K562 (cell line): ENCODE measurements at regions not wholly inside any gene's neighbourhood (a gene's known extent, or its start where the extent isn't known, plus 50 kb on each side); places are given as distances from the start of the nearest gene placed in this dataset.

Source experiments
- ATAC-seq: fragments of 200-7000 bp; cut with Tn5 transposase; 3 replicates; pipeline ENCODE4 v1.9.1; 2020; ENCODE audit warnings: moderate library complexity
- BruUV-seq: library from RNA; stranded (reverse); fragments of 400-500 nt; replicated peaks from 2 replicates; lab custom pipeline; 2021; lab: Mats Ljungman, UMichigan
- CTCF ChIA-PET: fragments of 300-600 bp; formaldehyde crosslinking; extraction: SDS; loops from one replicate; lab custom pipeline; 2021; ENCODE audit warnings: low intra/inter-chr PET ratio; lab: Yijun Ruan, JAX
- POLR2A ChIA-PET: fragments of 300-600, 350-650 bp; sonication (Branson Sonifier 250); formaldehyde crosslinking; extraction: SDS; loops from one replicate; lab custom pipeline; 2021; ENCODE audit warnings: antibody characterized with exemption, inconsistent platforms; lab: Yijun Ruan, JAX
- DNase-seq, 4 experiments: peaks; one replicate each; pipeline versions ENCODE4 v3.0.0 to v3.0.0-alpha.2; 2011 to 2018; ENCODE audit warnings: low spot score in 3 of 4, mixed read lengths in 3 of 4; ENCODE audit errors: extremely low read depth in 1 of 4
- FAIRE-seq: peaks from 2 replicates; lab custom pipeline; 2011; peaks lifted over from hg19 to GRCh38; lab: Jason Lieb, UNC
- H2AFZ ChIP-seq: 2 replicates; pipeline ENCODE4 v1.6.0; 2011; ENCODE audit warnings: low read depth, low read length, control low read depth, inconsistent platforms
- H3K27ac ChIP-seq: fragments of 200-600 bp; 3 replicates; pipeline ENCODE4 v1.8.0; 2011; ENCODE audit warnings: low read depth, mild to moderate bottlenecking, control low read depth, inconsistent platforms, low read length, moderate library complexity, mixed read lengths; ENCODE audit errors: extremely low read depth
- H3K27me3 ChIP-seq, 2 experiments: fragments of 300-600 bp in 1 of 2; 2 replicates in 1 of 2; 3 replicates in 1 of 2; pipeline versions ENCODE4 v1.6.0 to v1.8.0; 2011; ENCODE audit warnings: inconsistent platforms in 2 of 2, low read length in 2 of 2, mild to moderate bottlenecking in 1 of 2, mixed read lengths in 1 of 2, moderate library complexity in 1 of 2; ENCODE audit not compliant: control insufficient read depth in 2 of 2, insufficient read depth in 2 of 2
- H3K36me3 ChIP-seq: fragments of 300-600 bp; 3 replicates; pipeline ENCODE4 v1.8.0; 2011; ENCODE audit warnings: mild to moderate bottlenecking, low read length, inconsistent platforms; ENCODE audit not compliant: control insufficient read depth, insufficient read depth
- H3K4me1 ChIP-seq, 2 experiments: fragments of 200-600 bp in 1 of 2; replicated peaks in 1 of 2; 2 replicates in 1 of 2; 3 replicates in 1 of 2; pipeline versions ENCODE4 v1.5.1 to v1.8.0; 2011; ENCODE audit warnings: inconsistent platforms in 2 of 2, low read length in 2 of 2, mild to moderate bottlenecking in 1 of 2, mixed read lengths in 1 of 2, moderate library complexity in 1 of 2; ENCODE audit not compliant: control insufficient read depth in 2 of 2, insufficient read depth in 2 of 2
- H3K4me2 ChIP-seq: 2 replicates; pipeline ENCODE4 v1.6.1; 2011; ENCODE audit warnings: low read length, control low read depth, inconsistent platforms, mixed read lengths; ENCODE audit not compliant: insufficient read depth
- H3K4me3 ChIP-seq: fragments of 200-600 bp; sonication (generic), shearing (Covaris generic); 2 replicates; pipeline ENCODE4 v1.5.1; 2016; ENCODE audit warnings: control low read depth, inconsistent platforms
- H3K79me2 ChIP-seq: fragments of 200-600 bp; 3 replicates; pipeline ENCODE4 v1.8.0; 2011; ENCODE audit warnings: low read length, inconsistent platforms; ENCODE audit not compliant: control insufficient read depth, insufficient read depth
- H3K9ac ChIP-seq, 2 experiments: 2 replicates each; pipeline versions ENCODE4 v1.6.0 to v1.6.1; 2011; ENCODE audit warnings: low read depth in 2 of 2, low read length in 2 of 2, control low read depth in 1 of 2, inconsistent platforms in 1 of 2, mild to moderate bottlenecking in 1 of 2, mixed read lengths in 1 of 2; ENCODE audit not compliant: insufficient read depth in 1 of 2
- H3K9me1 ChIP-seq: one replicate; pipeline ENCODE4 v1.6.0; 2011; ENCODE audit warnings: inconsistent platforms, mild to moderate bottlenecking, low read length, moderate library complexity; ENCODE audit not compliant: control insufficient read depth, insufficient read depth
- H3K9me3 ChIP-seq: replicated peaks from 2 replicates; pipeline ENCODE4 v1.5.1; 2011; ENCODE audit warnings: low read depth, low read length, inconsistent platforms; ENCODE audit not compliant: control insufficient read depth, insufficient read depth
- H4K20me1 ChIP-seq: replicated peaks from 2 replicates; pipeline ENCODE4 v1.6.1; 2011; ENCODE audit warnings: low read length, inconsistent platforms, mixed read lengths; ENCODE audit not compliant: control insufficient read depth, insufficient read depth
- ATF6 ChIP-seq: sonication (generic); formaldehyde crosslinking; IDR thresholded peaks from 2 replicates; pipeline ENCODE4 v1.4.0; 2020; ENCODE audit warnings: mild to moderate bottlenecking, missing genetic modification reagents
- BACH1 ChIP-seq: fragments of 200-800 bp; sonication (Bioruptor generic); IDR thresholded peaks from 2 replicates; pipeline ENCODE4 v1.6.1; 2016; ENCODE audit warnings: missing genetic modification characterization, missing compliant biosample characterization
- MBD1 ChIP-seq: fragments of 250-450 bp; sonication (Bioruptor Pico); IDR thresholded peaks from 2 replicates; pipeline ENCODE4 v1.8.0; 2022; ENCODE audit warnings: inconsistent platforms
- MCM5 ChIP-seq: fragments of 450-650 bp; IDR thresholded peaks from 2 replicates; pipeline ENCODE4 v1.6.1; 2016; ENCODE audit warnings: low read depth
- NELFE ChIP-seq: IDR thresholded peaks from 2 replicates; pipeline ENCODE4 v1.6.1; 2011; ENCODE audit warnings: mild to moderate bottlenecking; ENCODE audit not compliant: insufficient read depth, insufficient read length
- SPI1 ChIP-seq: IDR thresholded peaks from 2 replicates; pipeline ENCODE4 v1.6.1; 2011; ENCODE audit warnings: low read depth, low read length, control low read depth, borderline replicate concordance
- ZNF778 ChIP-seq: fragments of 450-650 bp; formaldehyde crosslinking; IDR thresholded peaks from 2 replicates; pipeline ENCODE4 v1.4.0; 2020; ENCODE audit warnings: mild to moderate bottlenecking, moderate library complexity
- WGBS: fragments of 100-300 bp; shearing (Covaris generic); methylation state at CpG from one replicate; pipeline ENCODE4 v1.1.6; 2016; ENCODE audit warnings: low coverage, mixed read lengths; ENCODE audit not compliant: insufficient coverage; ENCODE audit errors: missing lambda C conversion rate; 5-methylcytosine and 5-hydroxymethylcytosine counted together
- in situ Hi-C: fragments of 300-500 bp; cut with MboI; formaldehyde crosslinking; loops from 4 replicates; pipeline ENCODE4 v1.15.0; 2018; ENCODE audit warnings: inconsistent platforms, mixed read lengths
- intact Hi-C: fragments of 100-400 bp; cut with micrococcal nuclease; formaldehyde crosslinking; loops from 2 replicates; pipeline ENCODE4 v1.14.2; 2022

GRCh38 chr2:238642973-238643372 is 204.9 kb upstream of the TWIST2 start (continued):
- TF ChIP-seq MBD1 (CRISPR knock-in tag) (no peak), ZNF778 (CRISPR knock-in tag) (no peak), BACH1 (tag) (no peak), SPI1 (no peak), NELFE (no peak)

- WGBS: 0% methylated on average over 5 of the region's 5 CpGs
- no peak overlapping the region for H3K4me2 ChIP-seq
- no peaks in the 10 kb centered on the region for H3K9me3 ChIP-seq
- FAIRE-seq (no peak), ATAC-seq (no peak), DNase-seq (no peak)
- no peak overlapping the region for H2AFZ ChIP-seq
- no peaks in the 10 kb centered on the region for H3K79me2 ChIP-seq
- H4K20me1 ChIP-seq: no peaks in the 10 kb centered on the region; the same call in 1 of the 2 replicates
- H3K9ac ChIP-seq: no peak overlapping the region
- no peaks in the 10 kb centered on the region for H3K9me1 ChIP-seq
- intact Hi-C loops (no loop called here), in situ Hi-C loops (no loop called here)
- peaks cover 0 to 26% of the 10 kb centered on the region in 2 experiments; a peak in 3 of 5 replicates for H3K27me3 ChIP-seq
- BruUV-seq: no TSS peak
- no peak overlapping the region for H3K4me3 ChIP-seq
- no peaks in the 10 kb centered on the region for H3K36me3 ChIP-seq
- H3K27ac ChIP-seq: no peak overlapping the region
- POLR2A ChIA-PET: no interaction called here
- H3K4me1 ChIP-seq: no peaks in the 10 kb centered on the region
- CTCF ChIA-PET: no interaction called here
- TF ChIP-seq MCM5 (no peak), ATF6 (CRISPR knock-in tag) (no peak)
These were observed 204.4 kb upstream of the TWIST2 start for GRCh38 chr2:238643400-238643907.
